Stimulated activated CD4-positive, alpha-beta T cell treated with anti-CD3 and anti-CD28 coated beads, TNF-alpha, amount 100 ng/mL, for 1 hour (primary cell): ENCODE measurements at regions not wholly inside any gene's neighbourhood (a gene's known extent, or its start where the extent isn't known, plus 50 kb on each side); places are given as distances from the start of the nearest gene placed in this dataset.
"Not testable (repeated sequence)": the region's sequence is repeated elsewhere in the genome, so short reads cannot be mapped to it uniquely, and the experiment has no call there.

Experiments used
- DNase-seq, 3 donors: peaks; one replicate each; pipeline ENCODE4 v3.0.0-alpha.2; 2020; ENCODE audit warnings: low read depth in 3 of 3, low spot score in 1 of 3

GRCh38 chr14:52124791-52125684, 56.2 kb upstream of the NID2 start:
- no peak for DNase-seq

DNA sequence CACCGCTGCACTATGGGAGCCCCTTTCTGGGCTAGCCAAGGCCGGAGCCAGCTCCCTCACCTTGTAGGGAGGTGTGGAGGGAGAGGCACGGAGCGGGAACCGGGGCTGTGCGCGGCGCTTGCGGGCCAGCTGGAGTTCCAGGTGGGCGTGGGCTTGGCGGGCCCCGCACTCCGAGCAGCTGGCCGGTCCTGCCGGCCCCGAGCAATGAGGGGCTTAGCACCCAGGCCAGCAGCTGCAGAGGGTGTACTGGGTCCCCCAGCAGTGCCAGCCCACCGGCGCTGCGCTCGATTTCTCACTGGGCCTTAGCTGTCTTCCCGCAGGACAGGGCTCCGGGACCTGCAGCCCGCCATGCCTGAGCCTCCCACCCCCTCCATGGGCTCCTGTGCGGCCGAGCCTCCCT, 53.3 kb upstream of the NID2 start:
- not testable (repeated sequence) for DNase-seq

DNA sequence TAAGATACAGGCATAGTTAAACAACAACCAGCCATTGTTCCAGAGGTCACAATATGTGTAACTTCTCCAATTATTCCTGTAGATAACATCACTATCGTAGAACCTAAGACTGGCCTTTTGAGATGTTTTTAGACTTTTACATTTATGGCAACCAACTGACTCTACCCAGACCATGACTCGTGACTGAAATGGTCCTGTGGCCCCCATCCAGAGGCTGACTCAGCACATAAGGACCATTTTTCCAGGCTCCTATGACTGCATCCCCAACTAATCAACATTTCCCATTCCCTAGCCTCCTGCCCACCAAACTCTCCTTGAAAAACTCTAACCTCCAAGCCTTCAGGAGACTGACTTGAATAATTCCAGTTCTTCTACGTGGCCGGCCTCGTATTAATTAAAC, 52.6 kb upstream of the NID2 start:
- DNase-seq: no peak

DNA sequence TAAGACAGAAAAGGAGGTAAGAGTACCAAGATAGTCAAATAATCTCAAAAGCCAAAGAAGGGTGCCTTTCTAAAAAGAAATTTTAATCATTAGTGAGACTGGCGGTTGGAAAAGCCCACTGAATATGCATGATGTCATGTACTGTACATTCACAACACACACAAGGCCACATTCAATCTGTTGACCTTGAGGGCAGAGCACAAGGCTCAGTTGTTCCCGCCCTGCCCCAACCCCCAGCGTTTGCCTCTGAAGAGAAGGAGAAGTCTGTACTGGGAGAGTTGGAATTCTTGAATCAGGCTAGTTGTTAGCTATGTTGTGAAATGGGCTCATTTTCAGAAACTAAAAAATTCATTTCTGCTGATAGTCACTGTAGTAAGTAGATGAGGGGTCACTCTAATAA, 50.2 kb upstream of the NID2 start:
- no peak for DNase-seq
